ENCODE measurements at regions not wholly inside any gene's neighbourhood (a gene's known extent, or its start where the extent isn't known, plus 50 kb on each side); places are given as distances from the start of the nearest gene placed in this dataset.

DNA sequence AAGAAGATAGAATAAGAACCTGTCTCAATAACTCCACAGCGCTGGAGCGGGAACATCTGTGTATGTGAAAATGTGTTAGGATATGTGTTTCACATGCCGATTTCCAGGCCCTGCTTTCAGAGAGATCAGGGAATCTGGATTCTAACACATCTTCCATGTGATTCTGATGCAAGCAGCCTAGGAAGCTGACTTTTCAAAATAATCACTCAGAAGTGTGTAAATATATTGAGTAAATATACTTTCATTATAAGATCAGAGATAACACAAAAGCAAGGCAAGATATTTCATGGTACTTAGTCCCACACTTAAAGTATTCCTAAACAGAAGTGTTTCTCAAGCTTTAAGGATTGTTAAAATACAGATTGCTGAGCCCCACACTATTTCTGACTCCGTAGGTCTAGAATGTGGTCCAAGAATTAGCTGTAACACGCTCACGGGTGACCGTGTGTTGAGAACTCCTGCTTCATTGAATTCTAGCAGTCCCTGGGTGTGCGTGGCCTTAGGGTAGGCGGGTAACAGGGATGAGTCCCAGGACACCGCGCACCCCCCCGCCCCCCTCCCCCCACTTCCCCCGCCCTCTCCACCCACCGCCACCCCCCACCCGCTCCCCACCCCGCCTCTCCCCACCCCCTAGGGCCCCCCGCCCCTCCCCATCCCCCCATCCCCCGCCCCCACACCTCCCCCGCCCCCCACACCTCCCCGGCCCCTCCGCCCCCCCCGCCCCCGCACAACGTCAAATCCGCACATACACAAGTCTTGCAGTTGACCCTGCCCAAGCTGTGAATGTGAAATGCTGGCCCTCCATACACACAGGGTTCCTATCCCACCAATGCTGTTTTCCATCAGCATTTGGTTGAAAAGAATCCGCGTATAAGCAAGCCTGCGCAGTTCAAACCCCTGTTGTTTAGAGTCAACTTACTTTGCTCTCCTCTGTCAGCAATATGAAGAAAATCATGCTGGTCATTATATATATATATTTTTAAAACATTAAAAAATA, 94.2 kb upstream of the SLC39A10 start:
- TF ChIP-seq, protein P1, sequence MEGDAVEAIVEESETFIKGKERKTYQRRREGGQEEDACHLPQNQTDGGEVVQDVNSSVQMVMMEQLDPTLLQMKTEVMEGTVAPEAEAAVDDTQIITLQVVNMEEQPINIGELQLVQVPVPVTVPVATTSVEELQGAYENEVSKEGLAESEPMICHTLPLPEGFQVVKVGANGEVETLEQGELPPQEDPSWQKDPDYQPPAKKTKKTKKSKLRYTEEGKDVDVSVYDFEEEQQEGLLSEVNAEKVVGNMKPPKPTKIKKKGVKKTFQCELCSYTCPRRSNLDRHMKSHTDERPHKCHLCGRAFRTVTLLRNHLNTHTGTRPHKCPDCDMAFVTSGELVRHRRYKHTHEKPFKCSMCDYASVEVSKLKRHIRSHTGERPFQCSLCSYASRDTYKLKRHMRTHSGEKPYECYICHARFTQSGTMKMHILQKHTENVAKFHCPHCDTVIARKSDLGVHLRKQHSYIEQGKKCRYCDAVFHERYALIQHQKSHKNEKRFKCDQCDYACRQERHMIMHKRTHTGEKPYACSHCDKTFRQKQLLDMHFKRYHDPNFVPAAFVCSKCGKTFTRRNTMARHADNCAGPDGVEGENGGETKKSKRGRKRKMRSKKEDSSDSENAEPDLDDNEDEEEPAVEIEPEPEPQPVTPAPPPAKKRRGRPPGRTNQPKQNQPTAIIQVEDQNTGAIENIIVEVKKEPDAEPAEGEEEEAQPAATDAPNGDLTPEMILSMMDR (IDR thresholded peaks at IDR 0.05; ENCODE audit: extremely low read depth, insufficient read depth, missing control alignments): no peak
- DNase-seq (ENCODE audit: low spot score): peak; percentile 13
- in situ Hi-C loops (cut with MboI; ENCODE audit: low pct_unique_long_range_greater_than_20kb, low sequenced_read_pairs, unreplicated experiment): no loop called here

DNA sequence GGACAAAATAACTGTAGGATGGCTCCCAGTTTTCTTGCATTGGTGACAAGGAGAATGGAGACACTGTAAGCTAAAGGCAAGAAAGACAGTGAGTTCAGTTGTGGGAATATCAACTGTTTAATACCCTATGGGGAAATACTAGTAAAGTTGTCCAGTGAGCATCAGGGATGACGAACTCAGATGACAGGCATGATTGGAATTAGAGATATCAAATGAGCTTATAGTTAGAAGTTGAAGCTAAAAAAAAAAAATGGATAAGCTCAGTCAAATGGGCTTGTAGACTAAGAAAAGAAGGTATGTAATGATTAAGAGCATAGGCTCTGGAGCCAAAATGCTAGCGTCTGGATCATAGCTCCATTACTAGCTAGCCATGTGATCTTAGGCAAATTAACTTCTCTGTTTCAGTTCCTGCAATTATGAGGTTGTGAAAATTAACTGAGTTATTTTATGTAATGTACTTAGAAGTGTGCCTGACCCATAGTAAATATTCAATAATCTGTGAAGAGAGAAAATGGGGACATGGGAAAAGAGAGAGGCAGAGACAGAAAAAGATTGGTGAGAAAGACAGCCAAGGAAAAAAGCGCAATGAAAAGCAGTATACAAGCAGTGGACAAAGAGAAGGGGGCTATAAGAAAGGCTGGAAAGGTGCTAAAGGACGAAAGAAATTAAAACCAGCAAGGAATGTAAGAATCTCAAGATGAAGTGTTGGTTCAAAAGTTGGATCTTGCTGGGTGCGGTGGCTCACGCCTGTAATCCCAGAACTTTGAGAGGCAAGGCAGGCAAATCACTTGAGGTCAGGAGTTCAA, 95.7 kb upstream of the SLC39A10 start:
- in situ Hi-C loops (cut with MboI; ENCODE audit: low pct_unique_long_range_greater_than_20kb, low sequenced_read_pairs, unreplicated experiment): no loop called here
- DNase-seq (ENCODE audit: low spot score): peak; percentile 54
- TF ChIP-seq, protein P1 (IDR thresholded peaks at IDR 0.05; ENCODE audit: extremely low read depth, insufficient read depth, missing control alignments): no peak

DNA sequence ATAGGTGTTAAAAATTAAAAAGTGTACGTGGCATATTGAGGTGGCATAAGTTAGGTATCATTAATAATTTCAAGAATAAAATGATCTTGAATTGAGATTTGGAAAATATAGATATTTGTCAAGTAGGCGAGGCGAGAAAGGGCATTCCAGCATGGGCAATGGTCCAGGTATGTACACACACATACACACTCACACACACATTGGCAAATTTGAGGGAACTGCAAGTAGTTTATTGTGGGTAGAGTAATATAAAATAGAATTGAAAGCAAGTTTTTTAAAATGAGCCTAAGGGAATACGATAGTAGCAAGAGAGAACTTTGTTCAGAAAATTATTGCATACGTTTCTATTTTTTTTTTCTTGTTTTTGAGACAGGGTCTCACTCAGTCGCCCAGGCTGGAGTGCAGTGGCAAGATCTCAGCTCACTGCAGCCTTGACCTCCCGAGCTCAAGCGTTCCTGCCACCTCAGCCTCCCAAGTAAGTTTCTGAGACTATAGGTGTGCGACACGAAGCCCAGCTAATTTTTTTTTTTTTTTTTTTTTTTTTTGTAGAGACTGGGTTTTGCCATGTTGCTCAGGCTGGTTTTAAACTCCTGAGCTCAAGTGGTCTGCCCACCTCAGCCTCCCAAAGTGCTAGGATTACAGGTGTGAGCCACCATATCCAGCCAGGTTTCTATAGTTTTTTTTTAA, 96.7 kb upstream of the SLC39A10 start:
- TF ChIP-seq, protein P1 (IDR thresholded peaks at IDR 0.05; ENCODE audit: extremely low read depth, insufficient read depth, missing control alignments): no peak
- DNase-seq (ENCODE audit: low spot score): no peak
- in situ Hi-C loops (cut with MboI; ENCODE audit: low pct_unique_long_range_greater_than_20kb, low sequenced_read_pairs, unreplicated experiment): no loop called here

DNA sequence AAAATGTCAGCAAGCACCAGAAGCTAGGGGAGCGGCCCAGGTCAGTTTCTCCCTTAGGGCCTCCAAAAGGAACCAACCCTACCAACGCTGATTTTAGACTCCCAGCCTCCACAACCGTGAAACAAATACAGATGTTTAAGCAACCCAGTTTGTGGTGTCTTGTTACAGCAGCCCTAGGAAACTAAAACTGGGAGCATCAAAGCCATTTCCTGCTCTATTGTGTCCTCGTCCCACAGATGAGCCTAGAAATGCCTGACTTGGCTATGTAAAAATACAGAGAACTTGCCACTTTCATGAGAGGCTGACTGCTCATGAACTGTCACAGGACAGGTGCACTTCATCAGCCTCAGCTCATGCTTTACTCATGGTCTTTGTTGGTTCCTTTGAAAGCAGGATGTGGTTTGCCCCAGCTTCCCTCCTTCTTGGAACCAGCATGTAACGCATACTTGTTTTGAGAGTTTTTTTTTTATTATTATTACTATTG, 97.6 kb upstream of the SLC39A10 start:
- DNase-seq (ENCODE audit: low spot score): peak; percentile 74
- TF ChIP-seq, protein P1 (IDR thresholded peaks at IDR 0.05; ENCODE audit: extremely low read depth, insufficient read depth, missing control alignments): no peak
- in situ Hi-C loops (cut with MboI; ENCODE audit: low pct_unique_long_range_greater_than_20kb, low sequenced_read_pairs, unreplicated experiment): no loop called here

DNA sequence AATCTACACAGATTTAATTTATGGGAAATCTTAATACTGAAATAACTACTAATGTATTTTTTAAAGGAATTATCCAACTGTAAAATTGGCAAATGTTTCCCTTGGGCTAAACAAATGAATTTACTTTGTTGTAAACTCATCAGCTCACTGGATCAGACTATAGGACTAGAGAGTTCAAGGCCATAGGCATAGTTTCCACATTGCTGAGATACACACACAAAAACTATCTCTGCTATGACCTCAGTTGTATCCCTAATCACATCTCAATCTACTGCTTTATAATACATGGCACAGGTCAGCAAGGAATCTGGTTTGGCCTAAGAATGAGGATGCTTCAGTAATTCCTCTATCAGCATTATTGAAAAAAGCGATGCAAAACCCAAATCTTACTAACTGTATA, 101.1 kb upstream of the SLC39A10 start:
- TF ChIP-seq, protein P1 (IDR thresholded peaks at IDR 0.05; ENCODE audit: extremely low read depth, insufficient read depth, missing control alignments): no peak
- in situ Hi-C loops (cut with MboI; ENCODE audit: low pct_unique_long_range_greater_than_20kb, low sequenced_read_pairs, unreplicated experiment): no loop called here
- no peak for DNase-seq (ENCODE audit: low spot score)

DNA sequence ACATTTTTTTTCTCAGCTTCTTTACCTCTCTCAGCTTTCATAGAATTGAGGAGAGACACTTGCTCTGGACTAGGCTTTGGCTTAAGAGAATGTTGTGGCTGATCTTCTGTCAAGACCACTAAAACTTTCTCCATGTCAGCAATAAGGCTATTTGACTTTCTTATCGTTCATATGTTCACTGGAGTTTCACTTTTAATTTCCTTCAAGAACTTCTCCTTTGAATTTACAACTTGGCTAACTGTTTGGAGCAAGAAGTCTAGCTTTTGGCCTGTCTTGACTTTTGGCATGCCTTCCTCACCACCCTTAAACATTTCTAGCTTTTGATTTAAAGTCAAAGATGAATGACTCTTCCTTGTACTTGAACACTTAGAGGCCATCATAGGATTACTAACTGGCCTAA, 104.4 kb upstream of the SLC39A10 start:
- TF ChIP-seq, protein P1 (IDR thresholded peaks at IDR 0.05; ENCODE audit: extremely low read depth, insufficient read depth, missing control alignments): no peak
- in situ Hi-C loops (cut with MboI; ENCODE audit: low pct_unique_long_range_greater_than_20kb, low sequenced_read_pairs, unreplicated experiment): no loop called here
- DNase-seq (ENCODE audit: low spot score): no peak
